ENCODE measurements at regions not wholly inside any gene's neighbourhood (a gene's known extent, or its start where the extent isn't known, plus 50 kb on each side); places are given as distances from the start of the nearest gene placed in this dataset.

DNA sequence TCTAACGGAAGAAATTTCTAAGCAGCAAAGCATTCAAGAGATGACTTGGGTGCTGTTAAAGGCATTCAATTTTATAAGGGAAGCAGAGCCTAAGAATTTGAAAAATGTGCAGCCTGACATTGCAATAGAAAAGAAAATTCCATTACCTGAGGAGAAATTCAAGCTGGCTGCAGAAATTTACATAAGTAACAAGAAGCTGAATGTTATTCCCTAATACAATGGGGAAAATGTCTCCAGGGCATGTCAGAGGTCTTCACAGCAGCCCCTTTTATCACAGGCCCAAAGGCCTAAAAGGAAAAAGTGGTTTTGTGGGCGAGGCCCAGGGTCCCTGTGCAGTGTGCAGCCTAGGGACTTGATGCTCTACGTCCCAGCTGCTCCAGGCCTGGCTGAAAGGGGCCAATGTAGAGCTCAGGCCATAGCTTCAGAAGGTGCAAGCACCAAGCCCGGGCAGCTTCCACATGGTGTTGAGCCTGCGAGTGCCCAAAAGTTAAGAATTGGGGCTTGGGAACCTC, 306.7 kb downstream of the RDH14 start:
- DNase-seq (ENCODE audit: low spot score), result no peak

DNA sequence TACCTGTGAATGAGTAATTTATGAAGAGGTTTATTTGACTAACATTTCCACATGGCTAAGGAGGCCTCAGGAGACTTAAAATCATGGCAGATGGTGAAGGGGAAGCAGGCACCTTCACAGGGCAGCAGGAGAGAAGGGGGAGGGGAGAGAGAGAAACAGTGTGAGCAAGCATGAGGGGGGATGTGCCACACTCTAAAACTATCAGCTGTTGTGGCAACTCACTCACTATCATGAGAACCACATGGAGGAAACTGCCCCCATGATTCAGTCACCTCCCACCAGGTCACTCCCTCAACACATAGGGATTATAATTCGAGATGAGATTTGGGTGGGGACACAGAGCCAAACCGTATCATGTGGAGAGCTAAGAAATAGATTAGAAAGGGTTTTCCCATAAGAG, 309.0 kb downstream of the RDH14 start:
- no peak for DNase-seq (ENCODE audit: low spot score)

DNA sequence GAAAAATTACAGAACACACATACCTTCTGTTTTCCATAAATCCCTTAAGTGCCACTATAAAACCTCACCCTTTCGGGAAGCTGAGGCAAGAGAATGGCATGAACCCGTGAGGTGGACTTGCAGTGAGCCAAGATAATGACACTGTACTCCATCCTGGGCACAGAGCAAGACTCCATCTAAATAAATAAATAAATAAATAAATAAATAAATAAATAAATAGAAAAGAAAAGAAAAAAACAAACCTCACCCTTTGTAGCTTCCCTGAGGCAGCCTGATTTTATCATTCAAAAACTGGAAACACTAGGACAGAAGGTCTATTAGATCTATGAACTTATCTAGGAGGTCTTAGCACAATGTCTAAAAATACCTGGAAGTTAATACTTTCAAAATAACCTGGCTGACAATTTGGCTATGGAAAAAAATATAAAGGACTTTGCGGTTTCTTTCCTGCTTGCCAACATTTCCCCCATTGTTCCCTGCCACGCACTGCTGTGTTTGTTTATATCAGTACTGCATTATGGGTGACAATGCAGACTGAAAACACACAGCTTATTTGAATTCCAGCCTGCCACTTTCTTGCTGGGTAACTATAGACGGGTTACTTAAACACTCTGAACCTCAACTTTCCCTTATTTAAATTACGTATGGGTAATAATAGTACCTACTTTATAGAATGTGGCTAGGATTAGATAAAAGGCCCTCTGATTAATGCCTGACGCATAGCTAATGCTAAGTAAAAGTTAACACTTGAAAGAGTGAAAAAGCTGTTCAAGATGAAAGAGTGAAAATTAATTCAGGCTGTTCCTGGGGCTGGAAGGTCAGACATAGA, 313.0 kb downstream of the RDH14 start:
- DNase-seq (ENCODE audit: low spot score), result no peak

DNA sequence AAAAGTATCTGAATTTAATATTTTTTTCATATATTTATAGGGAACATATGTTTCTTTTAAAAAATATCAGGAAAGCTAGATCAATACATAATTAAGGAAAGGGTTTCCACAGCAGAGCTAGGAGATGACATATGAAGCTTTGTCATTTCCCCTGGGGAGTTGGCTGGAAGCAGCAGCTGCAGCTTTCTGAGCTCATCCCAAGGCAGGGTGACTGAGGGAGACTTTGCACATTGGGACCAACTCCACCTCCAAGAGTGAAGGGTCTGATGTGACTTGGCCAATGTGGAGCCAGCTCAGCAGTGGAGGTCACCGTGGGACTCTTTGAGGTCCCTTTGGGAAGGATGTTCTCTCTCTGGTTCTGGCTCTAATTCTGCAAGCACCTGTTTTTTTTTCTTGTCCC, 315.1 kb downstream of the RDH14 start:
- DNase-seq (ENCODE audit: low spot score), result no peak

DNA sequence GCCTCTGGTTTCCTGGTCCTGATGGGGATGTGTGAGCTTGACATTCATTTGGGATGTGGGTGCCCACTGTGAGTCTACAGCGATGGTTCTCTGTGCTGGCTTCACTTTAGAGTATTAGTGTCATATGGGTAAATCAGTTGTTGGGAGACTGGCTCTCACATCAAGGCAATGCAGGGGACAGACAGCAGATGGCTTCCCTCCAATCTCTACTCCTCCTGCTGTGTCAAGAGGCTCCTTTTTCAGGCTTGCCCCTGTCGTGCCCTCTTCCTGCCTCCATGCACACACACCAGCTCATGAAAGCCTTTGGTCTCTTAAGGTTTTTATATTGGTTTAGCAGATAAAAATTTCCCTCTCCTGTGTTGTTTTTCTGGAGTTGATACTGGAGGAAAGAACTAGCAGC, 315.6 kb downstream of the RDH14 start:
- DNase-seq (ENCODE audit: low spot score), result no peak

DNA sequence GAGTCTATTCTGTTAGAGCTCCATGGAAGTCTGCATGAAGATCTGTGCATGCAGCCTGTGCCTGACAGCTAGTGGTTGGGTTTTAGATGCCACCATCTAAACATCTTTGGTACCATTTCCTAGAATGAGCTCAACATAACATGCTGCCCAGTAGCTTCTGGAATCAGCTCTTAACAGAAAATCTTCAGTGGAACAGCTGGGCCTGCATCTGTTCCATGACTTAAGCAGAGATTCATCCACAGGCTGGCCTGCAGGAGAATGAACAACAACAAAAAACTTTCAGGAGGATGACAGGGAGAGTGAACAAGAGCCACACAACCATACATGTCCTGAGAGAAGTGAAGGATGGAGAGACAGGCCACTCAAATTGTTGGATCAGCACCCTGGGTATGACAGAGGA, 316.6 kb downstream of the RDH14 start:
- no peak for DNase-seq (ENCODE audit: low spot score)

DNA sequence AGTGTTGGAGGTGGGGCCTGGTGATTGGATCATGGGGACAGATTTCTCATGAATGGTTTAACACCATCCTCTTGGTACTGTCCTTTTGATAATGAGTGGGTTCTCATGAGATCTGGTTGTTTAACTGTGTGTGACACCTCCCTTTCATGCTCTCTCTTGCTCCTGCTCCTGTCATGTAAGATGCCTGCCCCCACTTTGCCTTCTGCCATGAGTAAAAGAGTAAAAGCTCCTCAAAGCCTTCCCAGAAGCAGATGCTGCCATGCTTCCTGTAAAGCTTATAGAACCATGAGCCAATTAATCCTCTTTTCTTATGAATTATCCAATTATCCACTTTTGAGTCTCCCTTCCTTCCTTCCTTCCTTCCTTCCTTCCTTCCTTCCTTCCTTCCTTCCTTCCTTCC, 317.7 kb downstream of the RDH14 start:
- DNase-seq (ENCODE audit: low spot score), result no peak

DNA sequence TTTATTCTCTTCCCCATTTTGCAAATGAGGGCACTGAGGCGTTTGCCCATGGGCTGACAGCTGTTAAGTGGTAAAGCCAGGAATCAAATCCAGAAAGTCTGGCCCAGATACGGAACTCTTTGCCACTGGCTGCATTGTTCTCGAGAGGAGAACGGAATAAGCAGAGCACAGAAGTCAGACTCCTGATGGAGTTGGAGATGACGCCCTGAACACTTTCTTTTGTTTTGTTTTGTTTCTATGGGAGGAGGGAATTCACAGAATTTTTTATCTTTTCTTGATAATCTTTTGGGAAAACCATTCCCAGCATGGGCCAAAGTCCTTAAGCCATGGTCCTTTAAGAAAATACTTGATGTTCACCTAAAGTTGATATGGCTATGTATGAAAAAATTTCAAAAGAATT, 322.2 kb downstream of the RDH14 start:
- DNase-seq (ENCODE audit: low spot score), result no peak

DNA sequence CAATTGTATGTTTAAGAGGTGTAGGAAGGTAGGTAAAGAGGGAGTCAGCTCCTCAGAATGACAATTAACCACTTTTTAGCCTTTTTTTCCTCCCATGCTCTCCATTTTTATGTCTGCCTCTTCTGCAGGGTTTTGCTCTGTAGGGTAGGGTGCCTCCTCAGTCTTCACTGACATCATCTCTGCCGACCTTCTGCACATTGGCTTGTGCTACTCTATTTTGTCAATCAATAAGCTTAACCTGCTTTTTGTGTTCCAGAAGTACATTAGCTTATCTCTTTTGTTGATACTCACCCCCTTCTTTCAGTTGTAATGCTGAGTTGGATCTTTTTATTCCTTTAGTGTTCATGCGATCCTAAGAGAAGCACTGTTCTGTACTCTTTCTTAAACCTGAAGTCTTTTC, 323.2 kb downstream of the RDH14 start:
- DNase-seq (ENCODE audit: low spot score), result no peak

DNA sequence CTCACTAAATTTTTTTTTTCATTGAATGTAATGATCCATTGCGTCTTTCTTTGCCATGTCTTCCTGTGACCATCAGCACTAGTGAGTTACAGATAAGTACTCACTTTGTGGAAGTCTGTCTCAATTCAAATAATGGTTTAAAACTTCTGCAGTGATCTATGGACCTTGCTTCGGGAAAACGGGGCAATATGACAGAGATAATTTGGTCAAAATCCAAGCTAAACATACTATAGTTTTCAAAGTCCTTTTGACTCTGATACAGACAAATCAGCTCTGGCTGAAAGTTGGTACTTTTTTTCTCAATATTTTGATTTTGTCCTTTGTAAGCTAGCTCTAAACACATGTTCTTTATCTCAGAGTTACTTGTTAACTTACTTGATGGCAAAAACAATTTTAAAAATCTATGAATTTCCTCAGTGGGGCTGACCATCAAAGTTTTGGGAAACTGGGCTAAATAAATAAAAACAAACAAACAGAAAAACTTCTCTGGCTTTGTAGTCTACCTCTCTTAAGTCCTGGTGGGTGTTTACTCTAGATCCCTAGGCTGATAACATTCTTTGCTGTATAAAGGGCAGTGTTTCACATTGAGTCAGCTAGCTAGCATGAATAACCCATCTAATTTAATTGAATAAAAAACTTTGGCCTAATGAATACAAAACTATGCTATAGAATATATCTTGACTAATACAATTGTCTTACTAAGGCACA, 327.6 kb downstream of the RDH14 start:
- DNase-seq (ENCODE audit: low spot score), result peak; percentile 27

DNA sequence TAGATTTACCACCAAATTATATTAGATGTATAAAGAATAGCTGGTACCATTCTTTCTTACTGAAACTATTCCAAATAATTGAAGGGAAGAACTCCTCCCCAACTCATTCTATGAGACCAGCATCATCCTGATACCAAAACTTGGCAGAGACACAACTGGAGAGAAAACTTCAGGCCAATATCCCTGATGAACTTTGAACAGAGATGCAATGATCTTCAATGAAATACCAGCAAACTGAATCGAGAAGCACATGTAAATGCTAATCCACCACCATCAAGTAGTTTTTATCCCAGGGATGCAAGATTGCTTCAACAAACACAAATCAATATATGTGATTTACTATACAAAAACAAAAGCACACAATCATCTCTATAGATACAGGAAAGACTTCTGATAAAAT, 329.8 kb downstream of the RDH14 start:
- no peak for DNase-seq (ENCODE audit: low spot score)

DNA sequence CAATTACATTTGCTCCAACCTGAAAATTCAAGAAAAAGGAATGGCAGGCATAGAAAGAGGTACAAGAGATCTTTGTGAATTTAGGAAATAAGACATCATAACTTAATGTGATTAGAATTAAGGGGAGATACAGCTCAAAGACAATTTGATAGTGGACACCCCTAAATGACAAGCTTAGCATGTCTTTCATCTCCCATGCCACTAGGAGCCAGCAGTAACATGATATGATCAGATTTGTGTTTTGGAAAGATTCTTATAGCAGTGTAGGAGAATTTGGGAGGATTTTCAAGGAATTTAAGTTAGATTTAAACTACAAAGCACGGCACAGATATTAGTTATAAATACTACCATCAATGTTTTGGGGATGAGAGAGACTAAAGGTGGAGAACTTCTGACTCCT, 340.8 kb downstream of the RDH14 start:
- DNase-seq (ENCODE audit: low spot score), result no peak

DNA sequence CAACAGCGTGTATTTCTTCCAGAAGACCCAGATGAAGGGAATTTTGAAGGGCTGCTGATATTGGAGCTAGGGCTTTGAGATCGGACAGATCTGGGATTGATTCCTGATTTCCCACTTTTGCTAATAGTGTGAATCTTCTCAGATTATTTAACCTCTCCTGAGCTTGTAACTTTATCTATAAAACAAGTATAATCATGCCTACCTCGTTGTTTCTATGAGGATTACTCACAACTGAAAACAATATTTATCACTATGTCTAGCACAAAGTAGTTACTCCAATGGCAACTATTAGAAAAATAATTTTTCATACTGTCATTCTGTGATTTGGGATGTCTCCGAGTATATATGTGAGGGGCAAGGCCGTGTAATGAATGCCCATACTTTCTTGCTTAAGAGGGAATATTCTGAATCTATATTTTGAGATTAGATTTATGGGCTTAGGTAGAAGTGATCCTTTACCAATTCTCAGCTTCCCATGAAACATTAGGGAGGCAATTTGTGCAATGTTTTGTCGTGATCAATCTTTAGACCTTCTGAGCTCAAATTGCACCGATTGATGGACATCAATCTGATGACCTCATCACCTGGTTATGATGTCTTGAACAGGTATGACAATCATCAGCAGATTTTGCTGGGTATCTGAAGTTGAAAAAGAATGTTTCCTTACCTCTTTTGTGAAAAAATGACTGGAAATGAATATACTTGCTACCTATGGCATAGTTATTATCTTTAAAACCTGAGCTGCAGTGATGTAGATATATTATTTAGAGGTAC, 339.9 kb downstream of the KCNS3 start:
- no peak for DNase-seq (ENCODE audit: low spot score)

DNA sequence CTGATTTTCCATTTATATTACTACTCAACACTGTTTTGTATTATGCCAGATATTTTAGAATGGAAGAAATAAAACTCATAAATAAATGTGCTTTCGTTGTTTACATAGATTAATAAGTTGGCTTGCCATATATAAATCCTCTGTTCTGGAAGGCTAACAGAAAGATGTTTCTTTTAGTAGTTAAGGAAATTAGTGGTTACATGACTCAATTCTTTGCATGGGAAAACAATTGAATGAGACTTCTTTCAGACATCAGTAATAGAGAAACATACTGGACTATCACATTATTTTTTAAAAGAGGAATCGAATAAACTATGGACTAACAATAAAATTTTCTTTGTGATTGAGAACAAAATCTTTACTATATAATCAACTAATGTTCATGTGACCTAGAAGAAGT, 336.5 kb downstream of the KCNS3 start:
- DNase-seq (ENCODE audit: low spot score), result no peak

DNA sequence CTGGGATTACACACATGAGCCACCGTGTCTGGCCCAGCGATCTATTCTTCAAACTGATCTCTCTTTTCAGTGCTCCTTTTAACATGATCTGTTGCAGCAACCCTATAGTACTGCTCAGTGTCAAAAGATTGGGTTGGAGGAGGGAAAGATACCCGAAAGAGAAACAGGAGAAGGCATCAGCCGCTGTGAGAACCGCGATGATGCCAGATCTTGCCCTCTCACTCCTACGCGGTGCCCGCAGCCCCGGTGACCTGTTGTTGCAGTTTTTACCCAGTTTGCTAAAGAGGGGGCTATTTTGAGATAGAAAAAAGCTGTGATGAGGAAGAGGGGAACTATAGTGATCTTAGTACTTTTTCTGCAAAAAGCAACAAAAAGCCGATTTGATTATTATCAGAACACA, 335.5 kb downstream of the KCNS3 start:
- DNase-seq (ENCODE audit: low spot score), result no peak

DNA sequence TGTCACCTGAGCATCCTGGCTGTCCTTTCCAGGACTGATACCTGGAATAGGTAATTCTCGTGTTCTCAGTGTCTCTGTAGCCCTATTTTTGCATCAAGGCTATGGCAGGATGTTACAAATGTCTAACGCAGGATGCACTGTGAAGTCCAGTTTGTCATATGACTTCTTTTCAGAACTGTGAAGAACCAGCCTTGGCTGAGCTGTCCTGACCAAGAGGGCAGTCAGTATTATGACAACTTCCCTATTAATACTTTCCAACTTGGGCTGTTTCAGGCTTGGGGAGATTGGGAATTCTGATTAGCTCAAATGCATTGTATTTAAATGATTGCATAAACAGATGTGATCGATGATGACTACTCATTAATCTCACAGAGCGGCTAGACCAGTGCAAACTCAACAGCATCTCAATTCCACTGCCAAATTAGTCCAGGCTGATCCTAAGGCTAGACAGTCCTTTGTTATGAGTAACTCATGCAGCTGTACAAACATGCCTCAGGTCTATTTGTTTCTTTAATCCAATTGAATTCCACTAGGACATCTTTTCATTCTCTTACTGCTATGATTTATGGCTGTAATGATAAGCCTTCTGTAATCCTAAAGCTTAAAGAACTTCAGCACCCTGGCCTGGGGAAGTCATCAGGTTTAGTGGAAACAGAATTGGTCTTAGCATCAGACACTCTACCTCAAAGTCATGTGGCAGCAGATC, 331.6 kb downstream of the KCNS3 start:
- DNase-seq (ENCODE audit: low spot score), result no peak

DNA sequence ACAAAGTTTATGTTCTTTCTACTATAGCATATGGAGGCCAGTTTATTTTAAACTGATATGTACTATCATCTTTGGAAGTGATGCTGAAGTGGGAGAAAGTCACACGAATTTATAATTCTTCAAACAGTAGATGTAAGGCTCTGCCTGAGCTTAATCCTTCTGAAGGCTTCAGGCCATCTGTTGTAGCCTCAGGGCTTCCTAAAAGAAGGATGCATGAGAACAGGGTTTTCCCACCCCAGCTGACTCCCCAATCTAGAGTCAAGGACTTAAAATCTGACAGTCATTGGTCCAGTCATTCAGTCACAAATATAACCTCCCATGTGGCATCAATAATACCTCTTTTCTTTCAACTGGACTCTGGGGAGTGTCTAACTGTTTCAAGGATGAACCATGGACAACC, 330.5 kb downstream of the KCNS3 start:
- DNase-seq (ENCODE audit: low spot score), result no peak

DNA sequence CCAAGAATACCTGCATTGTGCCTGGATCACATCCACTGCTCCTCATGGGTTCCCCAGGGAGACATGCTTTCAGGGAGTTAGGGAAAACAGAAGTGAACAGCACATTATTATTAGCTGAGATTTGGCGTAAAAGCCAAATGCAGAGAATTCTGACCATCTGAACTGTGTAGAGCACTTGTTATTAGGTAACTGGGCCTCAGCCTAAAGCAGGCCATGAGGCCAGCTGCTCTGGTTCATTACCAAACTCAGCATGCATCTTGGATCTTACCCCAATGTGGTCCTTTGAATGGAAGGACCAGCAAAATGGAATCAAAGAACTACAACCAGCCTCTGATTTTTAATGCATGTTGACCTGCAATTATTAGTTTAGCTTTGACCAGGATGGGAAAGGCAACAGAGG, 322.3 kb downstream of the KCNS3 start:
- no peak for DNase-seq (ENCODE audit: low spot score)

DNA sequence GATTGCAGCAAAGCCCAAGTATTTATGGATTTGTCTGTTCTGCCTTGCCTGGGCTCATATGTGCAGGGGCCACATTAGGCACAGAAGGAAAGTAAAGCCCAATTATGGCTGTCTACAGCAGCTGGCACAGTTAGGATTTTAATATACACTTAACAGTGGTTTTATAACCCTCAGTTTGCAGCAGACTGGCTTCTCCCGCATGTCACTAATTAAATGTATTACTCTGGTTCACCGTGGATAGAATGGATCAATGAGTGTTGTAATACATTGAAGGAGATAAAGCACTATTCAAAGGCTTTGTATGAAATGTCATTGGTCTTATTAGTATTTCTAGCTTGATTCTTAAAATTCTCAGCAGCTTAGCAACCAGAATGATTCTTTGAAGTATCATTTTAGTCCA, 320.2 kb downstream of the KCNS3 start:
- no peak for DNase-seq (ENCODE audit: low spot score)

DNA sequence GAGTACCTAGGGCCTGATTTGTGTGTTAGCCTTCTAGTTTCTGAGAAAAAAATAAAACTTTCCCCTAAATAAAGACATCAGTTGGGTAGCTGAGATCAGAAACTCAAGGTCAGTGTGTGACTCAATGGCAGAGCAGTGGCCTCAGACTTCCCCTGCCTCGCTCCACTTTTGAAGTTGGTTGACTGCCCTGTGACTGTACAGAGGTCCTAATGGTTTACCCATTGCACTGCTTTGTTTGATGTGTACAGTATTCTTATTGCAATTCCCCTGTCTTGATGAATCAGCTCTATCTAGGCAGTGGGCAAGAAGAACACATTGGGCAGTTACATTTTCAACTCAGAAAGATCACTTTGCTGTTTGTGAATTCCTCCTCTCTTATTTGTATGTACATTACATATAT, 315.7 kb downstream of the KCNS3 start:
- no peak for DNase-seq (ENCODE audit: low spot score)

DNA sequence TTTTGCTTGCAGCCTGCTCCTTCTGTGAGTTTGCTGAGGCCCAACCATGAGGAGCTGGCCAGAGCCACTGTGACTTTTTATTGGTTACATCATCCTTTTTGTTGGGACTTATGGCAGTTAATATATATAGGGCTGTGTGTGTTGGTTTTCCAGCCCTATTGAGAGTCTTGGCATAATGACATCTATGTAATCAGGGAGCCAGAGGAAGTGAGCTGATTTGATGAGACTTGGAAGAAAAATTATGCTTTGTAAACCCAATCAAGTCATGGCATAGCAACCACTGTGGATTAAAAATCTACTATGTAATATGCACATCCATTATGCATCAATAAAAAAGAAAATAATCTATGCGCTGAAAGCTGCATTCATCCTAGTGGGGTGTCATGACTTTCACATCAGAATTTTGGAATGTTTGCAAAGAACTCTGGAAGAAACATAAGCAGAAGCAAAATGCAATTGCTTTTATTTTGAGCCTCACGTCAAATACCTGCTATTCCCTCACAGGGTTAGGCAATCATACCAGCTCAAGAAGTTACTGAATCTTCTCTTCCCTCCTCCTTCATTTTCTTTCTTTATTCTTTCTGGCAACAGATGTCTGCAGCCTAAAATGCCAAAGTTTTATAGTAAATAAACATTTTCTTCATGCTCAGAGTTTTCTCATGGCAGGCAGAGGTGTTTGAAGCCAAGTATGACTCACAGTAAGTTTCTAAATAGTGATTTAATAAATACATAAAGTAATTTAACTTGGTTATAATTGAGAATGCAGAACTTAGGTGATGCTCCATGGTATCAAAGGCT, 308.5 kb downstream of the KCNS3 start:
- no peak for DNase-seq (ENCODE audit: low spot score)

All from SW480 (cell line).